ENCODE measurements at regions not wholly inside any gene's neighbourhood (a gene's known extent, or its start where the extent isn't known, plus 50 kb on each side); places are given as distances from the start of the nearest gene placed in this dataset.
"Not testable (repeated sequence)": the region's sequence is repeated elsewhere in the genome, so short reads cannot be mapped to it uniquely, and the experiment has no call there.

- H3K36me3 Mint-ChIP-seq (ENCODE audit: unreplicated experiment), result no peaks in the 10 kb centered on the region
- H3K4me1 Mint-ChIP-seq (ENCODE audit: low read depth, unreplicated experiment), result peaks cover 18% of the 10 kb centered on the region
- TF ChIP-seq CTCF (IDR thresholded peaks at IDR 0.05; ENCODE audit: partially characterized antibody, unreplicated experiment), result peak; percentile 27
- H3K9me3 Mint-ChIP-seq (ENCODE audit: unreplicated experiment), result peaks cover 14% of the 10 kb centered on the region
- H3K27ac Mint-ChIP-seq (ENCODE audit: unreplicated experiment), result no peak overlapping the region
- DNase-seq, result no peak
- H3K4me3 Mint-ChIP-seq (ENCODE audit: unreplicated experiment), result peak overlapping the region; percentile 60
- peaks cover 13% of the 10 kb centered on the region for H3K27me3 Mint-ChIP-seq (ENCODE audit: unreplicated experiment)
Observed at GRCh38 chr7:114081606-114082425, 163.0 kb upstream of the PPP1R3A start.

GRCh38 chr7:114077158-114077524 lies 158.3 kb upstream of the PPP1R3A start:
- H3K4me1 Mint-ChIP-seq (ENCODE audit: low read depth, unreplicated experiment); H3K27ac Mint-ChIP-seq (ENCODE audit: unreplicated experiment); H3K36me3 Mint-ChIP-seq (ENCODE audit: unreplicated experiment); H3K27me3 Mint-ChIP-seq (ENCODE audit: unreplicated experiment); H3K9me3 Mint-ChIP-seq (ENCODE audit: unreplicated experiment); DNase-seq; H3K4me3 Mint-ChIP-seq (ENCODE audit: unreplicated experiment): not testable (repeated sequence)

- H3K9me3 Mint-ChIP-seq (ENCODE audit: unreplicated experiment); DNase-seq; H3K4me3 Mint-ChIP-seq (ENCODE audit: unreplicated experiment); H3K27me3 Mint-ChIP-seq (ENCODE audit: unreplicated experiment); H3K36me3 Mint-ChIP-seq (ENCODE audit: unreplicated experiment); H3K4me1 Mint-ChIP-seq (ENCODE audit: low read depth, unreplicated experiment); H3K27ac Mint-ChIP-seq (ENCODE audit: unreplicated experiment): not testable (repeated sequence)
Observed at GRCh38 chr7:114076392-114077157, 157.8 kb upstream of the PPP1R3A start.

- H3K9me3 Mint-ChIP-seq (ENCODE audit: unreplicated experiment), result no peaks in the 10 kb centered on the region
- no peaks in the 10 kb centered on the region for H3K4me1 Mint-ChIP-seq (ENCODE audit: low read depth, unreplicated experiment)
- H3K36me3 Mint-ChIP-seq (ENCODE audit: unreplicated experiment), result no peaks in the 10 kb centered on the region
- H3K27me3 Mint-ChIP-seq (ENCODE audit: unreplicated experiment), result no peaks in the 10 kb centered on the region
- no peak overlapping the region for H3K4me3 Mint-ChIP-seq (ENCODE audit: unreplicated experiment)
- TF ChIP-seq CTCF (IDR thresholded peaks at IDR 0.05; ENCODE audit: partially characterized antibody, unreplicated experiment), result no peak
- DNase-seq, result no peak
- H3K27ac Mint-ChIP-seq (ENCODE audit: unreplicated experiment), result no peak overlapping the region
Observed at GRCh38 chr7:114073701-114074100, 154.9 kb upstream of the PPP1R3A start.

GRCh38 chr7:114070246-114070645 lies 151.4 kb upstream of the PPP1R3A start:
- no peaks in the 10 kb centered on the region for H3K4me1 Mint-ChIP-seq (ENCODE audit: low read depth, unreplicated experiment)
- DNase-seq, result no peak
- no peaks in the 10 kb centered on the region for H3K9me3 Mint-ChIP-seq (ENCODE audit: unreplicated experiment)
- H3K4me3 Mint-ChIP-seq (ENCODE audit: unreplicated experiment), result no peak overlapping the region
- H3K27ac Mint-ChIP-seq (ENCODE audit: unreplicated experiment), result no peak overlapping the region
- no peak for TF ChIP-seq CTCF (IDR thresholded peaks at IDR 0.05; ENCODE audit: partially characterized antibody, unreplicated experiment)
- H3K27me3 Mint-ChIP-seq (ENCODE audit: unreplicated experiment), result no peaks in the 10 kb centered on the region
- no peaks in the 10 kb centered on the region for H3K36me3 Mint-ChIP-seq (ENCODE audit: unreplicated experiment)

GRCh38 chr7:114062810-114063209 lies 144.0 kb upstream of the PPP1R3A start:
- H3K4me1 Mint-ChIP-seq (ENCODE audit: low read depth, unreplicated experiment), result no peaks in the 10 kb centered on the region

More at GRCh38 chr7:114062810-114063209, 144.0 kb upstream of the PPP1R3A start:
- H3K4me3 Mint-ChIP-seq (ENCODE audit: unreplicated experiment), result no peak overlapping the region
- no peaks in the 10 kb centered on the region for H3K9me3 Mint-ChIP-seq (ENCODE audit: unreplicated experiment)
- H3K27ac Mint-ChIP-seq (ENCODE audit: unreplicated experiment), result no peak overlapping the region
- no peaks in the 10 kb centered on the region for H3K27me3 Mint-ChIP-seq (ENCODE audit: unreplicated experiment)
- peaks cover 1% of the 10 kb centered on the region for H3K36me3 Mint-ChIP-seq (ENCODE audit: unreplicated experiment)
- no peak for DNase-seq
- no peak for TF ChIP-seq CTCF (IDR thresholded peaks at IDR 0.05; ENCODE audit: partially characterized antibody, unreplicated experiment)
